Stimulated activated CD4-positive, alpha-beta T cell treated with anti-CD3 and anti-CD28 coated beads, Interleukin-4, amount 100 ng/mL, for 48 hours (primary cell): ENCODE measurements at regions not wholly inside any gene's neighbourhood (a gene's known extent, or its start where the extent isn't known, plus 50 kb on each side); places are given as distances from the start of the nearest gene placed in this dataset.

Source experiments
- DNase-seq, 2 donors: peaks; one replicate each; pipeline ENCODE4 v3.0.0-alpha.2; 2020; ENCODE audit warnings: low read depth in 2 of 2

- no peak for DNase-seq
These were observed 1303.9 kb downstream of the EFNB2 start for GRCh38 chr13:105231579-105231978.

- DNase-seq: no peak
These were observed 1314.6 kb downstream of the EFNB2 start for GRCh38 chr13:105220881-105221280.

GRCh38 chr13:105220063-105220462 lies 1315.4 kb downstream of the EFNB2 start:
- no peak for DNase-seq

DNA sequence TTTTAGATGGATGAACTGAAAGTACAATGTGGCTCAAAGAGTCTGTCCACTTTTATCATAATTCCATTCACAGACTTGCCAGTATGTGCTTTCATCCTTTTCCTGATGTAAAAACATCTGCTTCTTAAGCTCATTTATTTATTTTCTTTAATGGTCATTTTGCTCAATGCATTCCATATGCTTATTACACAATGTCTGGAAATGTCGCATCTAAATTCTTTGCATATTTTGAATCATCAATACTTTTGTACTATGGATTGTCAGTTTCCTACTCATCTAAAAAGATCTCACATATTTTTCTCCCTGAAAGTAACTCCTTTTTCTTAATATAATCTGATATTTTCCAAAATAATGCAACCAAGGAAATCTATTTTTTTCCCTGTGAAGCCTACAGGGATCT lies 1315.8 kb downstream of the EFNB2 start:
- no peak for DNase-seq

DNA sequence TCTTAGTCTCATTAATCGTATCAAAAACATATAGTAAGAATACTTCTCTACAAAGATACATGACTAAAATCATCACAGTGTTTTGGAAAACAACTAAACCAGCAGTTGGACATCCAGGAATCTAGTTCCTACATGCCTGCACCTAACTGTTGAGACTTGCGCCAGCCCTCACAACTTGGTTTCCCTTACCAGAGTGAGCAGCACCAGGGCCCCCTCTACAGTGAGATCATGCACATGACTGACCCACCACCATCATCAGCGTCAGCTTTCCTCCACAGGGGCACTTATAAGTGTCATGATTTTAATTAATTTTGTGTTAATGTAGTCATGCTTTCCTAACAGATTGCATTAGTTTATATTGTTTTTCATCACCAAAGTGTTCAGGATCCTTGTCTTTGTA lies 1322.0 kb downstream of the EFNB2 start:
- no peak for DNase-seq

- no peak for DNase-seq
These were observed 1327.7 kb downstream of the EFNB2 start for GRCh38 chr13:105207572-105208293.

- no peak for DNase-seq
These were observed 1333.1 kb downstream of the EFNB2 start for GRCh38 chr13:105202354-105202753.

GRCh38 chr13:105201351-105201750 lies 1334.1 kb downstream of the EFNB2 start:
- DNase-seq: no peak

- DNase-seq: no peak
These were observed 1335.3 kb downstream of the EFNB2 start for GRCh38 chr13:105200181-105200580.

- DNase-seq: no peak
These were observed 1339.4 kb downstream of the EFNB2 start for GRCh38 chr13:105196052-105196451.

DNA sequence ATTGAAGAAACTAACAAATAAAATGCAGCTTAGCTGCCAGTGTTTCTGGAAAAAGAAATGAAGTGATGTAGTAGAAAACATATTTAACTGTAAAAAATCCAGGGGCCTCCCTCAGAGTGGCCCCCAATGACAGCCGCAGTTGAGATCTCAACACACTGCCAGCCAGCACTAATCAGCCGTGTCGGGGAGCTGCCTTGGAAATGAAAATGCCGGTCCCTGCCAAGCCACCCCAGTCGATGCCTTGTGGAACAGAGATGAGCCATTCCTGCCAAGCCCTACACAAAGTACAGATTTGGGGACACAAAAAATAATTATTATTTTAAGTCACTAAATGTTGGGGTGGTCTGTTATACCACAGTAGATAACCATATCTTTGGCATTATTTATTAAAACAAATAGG lies 1342.4 kb downstream of the EFNB2 start:
- DNase-seq: no peak

DNA sequence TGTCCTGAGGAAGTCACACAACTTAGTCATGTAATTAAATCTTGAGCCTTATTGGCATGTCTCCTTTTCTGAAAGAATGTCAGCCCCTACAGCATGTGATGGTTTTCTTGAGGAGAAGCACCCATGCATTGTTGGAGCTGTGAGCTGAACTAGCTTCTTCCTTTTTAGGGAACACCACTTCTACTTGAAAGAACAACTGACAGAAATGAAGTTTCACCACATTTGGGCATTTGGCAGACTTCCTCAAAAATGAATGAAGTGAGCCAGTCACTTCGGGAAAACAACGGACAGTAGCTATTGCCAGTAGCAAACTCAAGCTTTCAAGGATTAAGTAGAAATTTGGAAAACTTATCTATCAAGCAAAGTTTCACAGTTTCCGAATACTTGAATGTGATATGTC lies 1351.3 kb downstream of the EFNB2 start:
- DNase-seq: no peak

- no peak for DNase-seq
These were observed 1358.1 kb downstream of the EFNB2 start for GRCh38 chr13:105177265-105177900.

- DNase-seq: no peak
These were observed 1365.0 kb downstream of the EFNB2 start for GRCh38 chr13:105170438-105170837.

- DNase-seq: no peak
These were observed 1367.2 kb downstream of the EFNB2 start for GRCh38 chr13:105168295-105168694.

GRCh38 chr13:105167385-105167784 lies 1368.1 kb downstream of the EFNB2 start:
- no peak for DNase-seq

GRCh38 chr13:105165449-105166125 lies 1369.9 kb downstream of the EFNB2 start:
- no peak for DNase-seq

GRCh38 chr13:105159841-105160240 lies 1375.6 kb downstream of the EFNB2 start:
- no peak for DNase-seq

GRCh38 chr13:105153611-105154010 lies 1381.9 kb downstream of the EFNB2 start:
- no peak for DNase-seq

- no peak for DNase-seq
These were observed 1383.8 kb downstream of the EFNB2 start for GRCh38 chr13:105151639-105152038.

DNA sequence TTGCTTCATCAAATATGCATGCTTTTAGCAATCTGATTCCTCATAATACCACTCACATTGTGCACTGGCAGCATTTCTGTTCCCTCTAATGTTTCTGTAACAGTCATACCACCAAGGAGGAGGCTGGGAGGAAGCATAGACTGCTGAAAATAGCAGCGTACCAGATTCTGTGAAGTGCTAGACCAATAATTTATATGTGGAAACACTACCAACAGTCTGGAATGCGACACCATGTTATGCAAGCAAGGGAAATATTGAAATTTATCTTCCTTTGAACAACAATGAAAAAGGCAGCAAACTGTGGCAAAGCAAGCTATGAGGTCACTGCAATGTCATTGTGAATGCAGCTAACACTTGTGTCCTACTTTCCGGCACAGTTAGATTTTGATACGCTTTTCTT lies 1388.0 kb downstream of the EFNB2 start:
- DNase-seq: no peak

DNA sequence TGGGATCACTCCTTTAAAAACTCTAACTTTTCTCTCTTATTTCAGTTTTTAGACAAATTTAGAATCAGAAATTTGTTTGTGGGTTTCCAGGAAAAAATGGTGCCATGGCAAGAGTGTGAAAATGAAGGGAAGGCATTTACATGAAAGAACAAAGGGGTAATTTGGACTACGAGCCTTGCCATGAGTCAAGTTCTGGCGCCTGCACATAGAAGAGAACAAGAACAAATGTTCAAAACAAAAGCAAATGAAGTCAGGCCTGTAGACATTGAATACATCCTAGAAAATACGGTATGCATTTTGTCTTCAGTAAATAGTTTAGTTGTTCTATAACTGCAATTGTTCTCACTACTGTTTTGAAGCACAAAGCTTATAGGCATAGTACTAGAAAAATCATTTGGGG lies 1390.5 kb downstream of the EFNB2 start:
- no peak for DNase-seq

GRCh38 chr13:105144020-105144419 lies 1391.4 kb downstream of the EFNB2 start:
- no peak for DNase-seq
